ENCODE measurements at regions not wholly inside any gene's neighbourhood (a gene's known extent, or its start where the extent isn't known, plus 50 kb on each side); places are given as distances from the start of the nearest gene placed in this dataset.
"Not testable (repeated sequence)": the region's sequence is repeated elsewhere in the genome, so short reads cannot be mapped to it uniquely, and the experiment has no call there.

GRCh38 chr7:25598765-25599164, 370.5 kb upstream of the NPVF start:
- TF ChIP-seq POLR2A (IDR thresholded peaks at IDR 0.05) (no peak), CTCF (IDR thresholded peaks at IDR 0.05 in 4 of 5, conservative IDR thresholded peaks at IDR 0.05 in 1 of 5) (no peak)
- no peak for DNase-seq
- Histone ChIP-seq H3K4me3 (no peak overlapping the region), H3K9me3 (no peaks in the 10 kb centered on the region), H3K27me3 (no peaks in the 10 kb centered on the region), H3K4me1 (peaks cover 0 to 13% of the 10 kb centered on the region in 2 donors), H3K27ac (no peak overlapping the region), H3K36me3 (no peaks in the 10 kb centered on the region)
- ATAC-seq, result no peak
- in situ Hi-C loops (cut with MboI; ENCODE audit: low sequenced_read_pairs in 4 of 4), result no loop called here
- intact Hi-C loops (cut with DNase I; ENCODE audit: low total_unique reads), result loop anchor here (10.0 kb wide), 1 partner anchor 356 kb away; no protein-coding TSS in a partner anchor

GRCh38 chr7:25600262-25600920, 372.1 kb upstream of the NPVF start:
- no peak overlapping the region for H3K4me3 ChIP-seq
- intact Hi-C loops (cut with DNase I; ENCODE audit: low total_unique reads), result loop anchor here (5.0 kb wide), 1 partner anchor 52 kb away; no protein-coding TSS in a partner anchor

DNA sequence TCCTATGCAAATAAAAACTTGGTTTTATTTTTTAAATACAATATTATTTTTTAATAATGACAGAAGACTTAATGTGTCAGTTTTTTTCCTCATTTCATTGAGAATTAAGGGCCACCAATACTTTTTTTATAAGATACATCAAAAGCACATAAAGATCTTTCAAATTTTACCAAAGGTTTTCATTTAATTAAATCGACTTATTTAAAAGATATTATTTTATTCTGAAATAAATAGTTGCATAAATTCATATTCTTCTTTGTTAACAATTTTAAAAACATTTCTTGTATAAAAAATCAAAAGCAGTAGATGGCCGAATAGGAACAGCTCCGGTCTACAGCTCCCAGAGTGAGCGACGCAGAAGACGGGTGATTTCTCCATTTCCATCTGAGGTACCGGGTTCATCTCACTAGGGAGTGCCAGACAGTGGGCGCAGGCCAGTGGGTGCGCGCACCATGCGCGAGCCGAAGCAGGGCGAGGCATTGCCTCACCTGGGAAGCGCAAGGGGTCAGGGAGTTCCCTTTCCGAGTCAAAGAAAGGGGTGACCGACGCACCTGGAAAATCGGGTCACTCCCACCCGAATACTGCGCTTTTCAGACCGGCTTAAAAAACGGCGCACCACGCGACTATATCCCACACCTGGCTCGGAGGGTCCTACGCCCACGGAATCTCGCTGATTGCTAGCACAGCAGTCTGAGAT, 374.6 kb upstream of the NPVF start:
- intact Hi-C loops (cut with DNase I; ENCODE audit: low total_unique reads), result loop anchor here (5.0 kb wide), 1 partner anchor 49 kb away; no protein-coding TSS in a partner anchor
- H3K36me3 ChIP-seq; H3K27me3 ChIP-seq; DNase-seq; ATAC-seq; H3K27ac ChIP-seq; in situ Hi-C loops (cut with MboI; ENCODE audit: low sequenced_read_pairs in 4 of 4); H3K4me1 ChIP-seq; H3K9me3 ChIP-seq: not testable (repeated sequence)
- H3K4me3 ChIP-seq, result peak overlapping the region; percentile 36 to 47 (median 42)

More at GRCh38 chr7:25600262-25600920, 372.1 kb upstream of the NPVF start:
- no peak for DNase-seq
- no peaks in the 10 kb centered on the region for H3K27me3 ChIP-seq
- H3K4me1 ChIP-seq, result peaks cover 0 to 13% of the 10 kb centered on the region in 2 donors
- in situ Hi-C loops (cut with MboI; ENCODE audit: low sequenced_read_pairs in 4 of 4), result no loop called here
- TF ChIP-seq CTCF (IDR thresholded peaks at IDR 0.05 in 4 of 5, conservative IDR thresholded peaks at IDR 0.05 in 1 of 5) (no peak), POLR2A (IDR thresholded peaks at IDR 0.05) (no peak)
- no peaks in the 10 kb centered on the region for H3K36me3 ChIP-seq
- H3K9me3 ChIP-seq, result no peaks in the 10 kb centered on the region
- no peak for ATAC-seq
- no peak overlapping the region for H3K27ac ChIP-seq

GRCh38 chr7:25603427-25603740, 375.1 kb upstream of the NPVF start:
- H3K4me1 ChIP-seq; ATAC-seq; H3K36me3 ChIP-seq; H3K27ac ChIP-seq; H3K9me3 ChIP-seq; in situ Hi-C loops (cut with MboI; ENCODE audit: low sequenced_read_pairs in 4 of 4); DNase-seq; H3K27me3 ChIP-seq: not testable (repeated sequence)
- intact Hi-C loops (cut with DNase I; ENCODE audit: low total_unique reads), result loop anchor here (5.0 kb wide), 1 partner anchor 49 kb away; no protein-coding TSS in a partner anchor
- peak overlapping the region; percentile 36 to 47 (median 42) for H3K4me3 ChIP-seq

GRCh38 chr7:25611196-25611595, 382.9 kb upstream of the NPVF start:
- H3K4me1 ChIP-seq, result no peaks in the 10 kb centered on the region
- TF ChIP-seq CTCF (IDR thresholded peaks at IDR 0.05 in 4 of 5, conservative IDR thresholded peaks at IDR 0.05 in 1 of 5) (no peak), POLR2A (IDR thresholded peaks at IDR 0.05) (no peak)
- no peak overlapping the region for H3K4me3 ChIP-seq
- H3K27ac ChIP-seq, result no peak overlapping the region
- no peaks in the 10 kb centered on the region for H3K36me3 ChIP-seq
- no peaks in the 10 kb centered on the region for H3K9me3 ChIP-seq
- no peaks in the 10 kb centered on the region for H3K27me3 ChIP-seq
- no peak for DNase-seq
- intact Hi-C loops (cut with DNase I; ENCODE audit: low total_unique reads) (no loop called here), in situ Hi-C loops (cut with MboI; ENCODE audit: low sequenced_read_pairs in 4 of 4) (no loop called here)
- ATAC-seq, result no peak

Measured in gastrocnemius medialis (tissue), 4 donors.